Fibroblast of lung (primary cell): ENCODE measurements at regions not wholly inside any gene's neighbourhood (a gene's known extent, or its start where the extent isn't known, plus 50 kb on each side); places are given as distances from the start of the nearest gene placed in this dataset.

Source experiments
- DNase-seq, 2 donors: peaks; one replicate each; pipeline versions ENCODE4 v3.0.0 to v3.0.0-alpha.2; 2010; ENCODE audit warnings: low read depth in 2 of 2
- H2AFZ ChIP-seq: 2 replicates; pipeline ENCODE4 v1.5.1; 2012; ENCODE audit warnings: low read length, control low read depth, inconsistent platforms
- H3K27ac ChIP-seq: 2 replicates; pipeline ENCODE4 v1.5.1; 2011; ENCODE audit warnings: low read length, control low read depth; ENCODE audit not compliant: insufficient read depth
- H3K27me3 ChIP-seq: 2 replicates; pipeline ENCODE4 v1.5.1; 2011; ENCODE audit warnings: mild to moderate bottlenecking, low read length; ENCODE audit not compliant: control insufficient read depth, insufficient read depth
- H3K36me3 ChIP-seq: 2 replicates; pipeline ENCODE4 v1.5.1; 2011; ENCODE audit warnings: low read length; ENCODE audit not compliant: control insufficient read depth, insufficient read depth
- H3K4me1 ChIP-seq: 2 replicates; pipeline ENCODE4 v1.5.1; 2011; ENCODE audit warnings: low read length; ENCODE audit not compliant: control insufficient read depth, insufficient read depth; ENCODE audit errors: extremely low read depth
- H3K4me2 ChIP-seq: 2 replicates; pipeline ENCODE4 v1.5.1; 2011; ENCODE audit warnings: low read length, control low read depth; ENCODE audit not compliant: insufficient read depth; ENCODE audit errors: extremely low read depth
- H3K4me3 ChIP-seq, 4 experiments: fragments of 200-600 bp in 1 of 4; sonication (generic) in 1 of 4; replicated peaks in 1 of 4; 2 replicates each; pipeline ENCODE4 v1.5.1; 2011 to 2016; ENCODE audit warnings: low read length in 4 of 4, low read depth in 3 of 4, mild to moderate bottlenecking in 3 of 4, control low read depth in 2 of 4, inconsistent platforms in 1 of 4, mixed read lengths in 1 of 4; ENCODE audit not compliant: insufficient read depth in 1 of 4; ENCODE audit errors: control extremely low read depth in 1 of 4
- H3K79me2 ChIP-seq: 2 replicates; pipeline ENCODE4 v1.5.1; 2012; ENCODE audit warnings: mild to moderate bottlenecking, low read length, inconsistent platforms; ENCODE audit not compliant: control insufficient read depth, insufficient read depth
- H3K9ac ChIP-seq: 2 replicates; pipeline ENCODE4 v1.5.1; 2011; ENCODE audit warnings: mild to moderate bottlenecking, low read length, control low read depth; ENCODE audit not compliant: insufficient read depth
- H3K9me3 ChIP-seq: 2 replicates; pipeline ENCODE4 v1.5.1; 2012; ENCODE audit warnings: low read depth, low read length; ENCODE audit not compliant: control insufficient read depth, insufficient read depth
- H4K20me1 ChIP-seq: 2 replicates; pipeline ENCODE4 v1.5.1; 2011; ENCODE audit warnings: low read length; ENCODE audit not compliant: control insufficient read depth, insufficient read depth; ENCODE audit errors: extremely low read depth
- CTCF ChIP-seq, 2 donors: IDR thresholded peaks in 1 of 2; conservative IDR thresholded peaks in 1 of 2; 1 replicate in 1 of 2; 2 replicates in 1 of 2; pipeline ENCODE4 v1.5.1; 2011 to 2012; ENCODE audit warnings: low read length in 2 of 2, control low read depth in 1 of 2, inconsistent platforms in 1 of 2, low read depth in 1 of 2, mild to moderate bottlenecking in 1 of 2
- EZH2 ChIP-seq: IDR thresholded peaks from 2 replicates; pipeline ENCODE4 v1.5.1; 2012; ENCODE audit warnings: low read length, control low read depth, mild to moderate bottlenecking; ENCODE audit errors: missing control alignments

GRCh38 chr9:119559056-119559455 is 189.8 kb upstream of the BRINP1 start:
- H3K4me1 ChIP-seq, result no peaks in the 10 kb centered on the region
- no peaks in the 10 kb centered on the region for H3K79me2 ChIP-seq
- no peak overlapping the region for H2AFZ ChIP-seq
- no peaks in the 10 kb centered on the region for H3K27me3 ChIP-seq
- H3K4me3 ChIP-seq, result no peak overlapping the region
- TF ChIP-seq EZH2, result no peak
- no peak for TF ChIP-seq CTCF (conservative IDR thresholded peaks at IDR 0.05 in 1 of 2, IDR thresholded peaks at IDR 0.05 in 1 of 2; ENCODE audit: low read depth in 1 of 2, low read length in 2 of 2)
- H3K9ac ChIP-seq, result no peak overlapping the region
- H3K9me3 ChIP-seq, result no peaks in the 10 kb centered on the region
- H4K20me1 ChIP-seq, result no peaks in the 10 kb centered on the region
- H3K27ac ChIP-seq, result no peak overlapping the region
- DNase-seq, result no peak
- H3K4me2 ChIP-seq, result no peak overlapping the region
- H3K36me3 ChIP-seq, result no peaks in the 10 kb centered on the region

- H3K27ac ChIP-seq, result no peak overlapping the region
- peak overlapping the region; percentile 75 for H3K4me2 ChIP-seq
Observed at GRCh38 chr9:119556129-119556875, 187.1 kb upstream of the BRINP1 start.

GRCh38 chr9:119544492-119544891 is 175.3 kb upstream of the BRINP1 start:
- TF ChIP-seq EZH2 (no peak), CTCF (conservative IDR thresholded peaks at IDR 0.05 in 1 of 2, IDR thresholded peaks at IDR 0.05 in 1 of 2; ENCODE audit: low read depth in 1 of 2, low read length in 2 of 2) (no peak)
- H3K4me1 ChIP-seq, result no peaks in the 10 kb centered on the region
- no peak overlapping the region for H3K4me3 ChIP-seq
- no peaks in the 10 kb centered on the region for H3K79me2 ChIP-seq
- H3K27me3 ChIP-seq, result no peaks in the 10 kb centered on the region
- DNase-seq, result no peak
- no peaks in the 10 kb centered on the region for H4K20me1 ChIP-seq
- no peak overlapping the region for H2AFZ ChIP-seq
- no peak overlapping the region for H3K9ac ChIP-seq
- no peak overlapping the region for H3K4me2 ChIP-seq
- H3K36me3 ChIP-seq, result no peaks in the 10 kb centered on the region
- no peak overlapping the region for H3K27ac ChIP-seq
- no peaks in the 10 kb centered on the region for H3K9me3 ChIP-seq

More at GRCh38 chr9:119556129-119556875, 187.1 kb upstream of the BRINP1 start:
- no peaks in the 10 kb centered on the region for H3K4me1 ChIP-seq
- no peaks in the 10 kb centered on the region for H3K9me3 ChIP-seq
- H3K4me3 ChIP-seq, result peak overlapping the region; percentile 31 to 51 (median 47)
- peak overlapping the region; percentile 81 for H2AFZ ChIP-seq
- H3K27me3 ChIP-seq, result no peaks in the 10 kb centered on the region
- H3K79me2 ChIP-seq, result no peaks in the 10 kb centered on the region
- H3K36me3 ChIP-seq, result no peaks in the 10 kb centered on the region
- no peaks in the 10 kb centered on the region for H4K20me1 ChIP-seq
- H3K9ac ChIP-seq, result no peak overlapping the region
- TF ChIP-seq EZH2 (no peak), CTCF (conservative IDR thresholded peaks at IDR 0.05 in 1 of 2, IDR thresholded peaks at IDR 0.05 in 1 of 2; ENCODE audit: low read depth in 1 of 2, low read length in 2 of 2) (peak; percentile 93 to 97)
- DNase-seq, result peak; percentile 30 to 44
